ENCODE measurements at regions not wholly inside any gene's neighbourhood (a gene's known extent, or its start where the extent isn't known, plus 50 kb on each side); places are given as distances from the start of the nearest gene placed in this dataset.
"Not testable (repeated sequence)": the region's sequence is repeated elsewhere in the genome, so short reads cannot be mapped to it uniquely, and the experiment has no call there.

GRCh38 chr6:122886481-122886880 is 97.4 kb downstream of the SMPDL3A start:
- DNase-seq (ENCODE audit: low read depth, low spot score) = no peak
- Histone ChIP-seq H3K4me1 (ENCODE audit: control insufficient read depth, extremely low read depth, insufficient read depth, low read length) (no peaks in the 10 kb centered on the region), H3K36me3 (ENCODE audit: control insufficient read depth in 2 of 2, extremely low read depth in 1 of 2, insufficient read depth in 2 of 2, low read length in 2 of 2) (no peaks in the 10 kb centered on the region), H3K4me2 (ENCODE audit: control insufficient read depth, extremely low read depth, insufficient read depth, low read depth, low read length) (no peak overlapping the region), H3K9me3 (ENCODE audit: control insufficient read depth, low read depth, low read length) (no peaks in the 10 kb centered on the region), H3K79me2 (ENCODE audit: control insufficient read depth, insufficient read depth, low read length) (no peaks in the 10 kb centered on the region), H3K9ac (ENCODE audit: control insufficient read depth, extremely low read depth, insufficient read depth, low read length) (no peak overlapping the region), H3K4me3 (ENCODE audit: control insufficient read depth in 2 of 3, extremely low read depth in 1 of 3, insufficient read depth in 2 of 3, low read depth in 1 of 3, low read length in 3 of 3) (no peak overlapping the region), H3K9me1 (ENCODE audit: control insufficient read depth, extremely low read depth, insufficient read depth, low read length) (no peaks in the 10 kb centered on the region), H3K27me3 (ENCODE audit: control insufficient read depth, extremely low read depth, insufficient read depth, low read length) (no peaks in the 10 kb centered on the region), H2AFZ (ENCODE audit: control insufficient read depth, low read length) (no peak overlapping the region), H4K20me1 (ENCODE audit: control insufficient read depth, extremely low read depth, insufficient read depth, low read length) (no peaks in the 10 kb centered on the region), H3K27ac (ENCODE audit: control insufficient read depth, insufficient read depth, low read length) (no peak overlapping the region)
- TF ChIP-seq EZH2 (IDR thresholded peaks at IDR 0.05; ENCODE audit: low read length) = no peak
- TF ChIP-seq, protein P1, sequence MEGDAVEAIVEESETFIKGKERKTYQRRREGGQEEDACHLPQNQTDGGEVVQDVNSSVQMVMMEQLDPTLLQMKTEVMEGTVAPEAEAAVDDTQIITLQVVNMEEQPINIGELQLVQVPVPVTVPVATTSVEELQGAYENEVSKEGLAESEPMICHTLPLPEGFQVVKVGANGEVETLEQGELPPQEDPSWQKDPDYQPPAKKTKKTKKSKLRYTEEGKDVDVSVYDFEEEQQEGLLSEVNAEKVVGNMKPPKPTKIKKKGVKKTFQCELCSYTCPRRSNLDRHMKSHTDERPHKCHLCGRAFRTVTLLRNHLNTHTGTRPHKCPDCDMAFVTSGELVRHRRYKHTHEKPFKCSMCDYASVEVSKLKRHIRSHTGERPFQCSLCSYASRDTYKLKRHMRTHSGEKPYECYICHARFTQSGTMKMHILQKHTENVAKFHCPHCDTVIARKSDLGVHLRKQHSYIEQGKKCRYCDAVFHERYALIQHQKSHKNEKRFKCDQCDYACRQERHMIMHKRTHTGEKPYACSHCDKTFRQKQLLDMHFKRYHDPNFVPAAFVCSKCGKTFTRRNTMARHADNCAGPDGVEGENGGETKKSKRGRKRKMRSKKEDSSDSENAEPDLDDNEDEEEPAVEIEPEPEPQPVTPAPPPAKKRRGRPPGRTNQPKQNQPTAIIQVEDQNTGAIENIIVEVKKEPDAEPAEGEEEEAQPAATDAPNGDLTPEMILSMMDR (optimal IDR thresholded peaks at IDR 0.05 in 1 of 3, IDR thresholded peaks at IDR 0.05 in 1 of 3, conservative IDR thresholded peaks at IDR 0.05 in 1 of 3; ENCODE audit: extremely low read depth in 1 of 3, insufficient read depth in 2 of 3, low read length in 3 of 3) = no peak
- FAIRE-seq = no peak
- dilution Hi-C loops (cut with MboI; ENCODE audit: extremely low pct_ligation_motif_present, low sequenced_read_pairs) = no loop called here

DNA sequence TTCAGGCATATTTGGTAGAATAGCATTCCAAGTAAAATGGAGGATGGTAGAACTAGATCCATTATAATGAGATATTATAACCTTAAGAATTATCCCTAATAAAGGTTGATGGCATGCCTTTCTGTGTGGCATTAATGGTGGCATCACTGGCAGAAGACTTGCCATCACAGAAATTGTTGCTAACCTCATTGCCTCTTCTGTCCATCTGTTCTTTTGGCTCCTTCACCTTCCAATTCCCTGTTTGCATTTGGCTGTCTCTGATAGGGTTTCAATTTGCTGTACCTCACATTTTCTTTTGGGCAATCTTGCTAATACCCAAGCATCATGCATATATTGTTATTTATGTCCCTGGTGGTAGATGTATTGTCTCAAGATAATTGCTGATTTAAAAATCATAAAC is 98.9 kb downstream of the SMPDL3A start:
- Histone ChIP-seq H3K4me2 (ENCODE audit: control insufficient read depth, extremely low read depth, insufficient read depth, low read depth, low read length) (no peak overlapping the region), H3K9me3 (ENCODE audit: control insufficient read depth, low read depth, low read length) (no peaks in the 10 kb centered on the region), H3K4me1 (ENCODE audit: control insufficient read depth, extremely low read depth, insufficient read depth, low read length) (no peaks in the 10 kb centered on the region), H3K27me3 (ENCODE audit: control insufficient read depth, extremely low read depth, insufficient read depth, low read length) (no peaks in the 10 kb centered on the region), H3K27ac (ENCODE audit: control insufficient read depth, insufficient read depth, low read length) (no peak overlapping the region), H3K79me2 (ENCODE audit: control insufficient read depth, insufficient read depth, low read length) (no peaks in the 10 kb centered on the region), H4K20me1 (ENCODE audit: control insufficient read depth, extremely low read depth, insufficient read depth, low read length) (no peaks in the 10 kb centered on the region), H3K9ac (ENCODE audit: control insufficient read depth, extremely low read depth, insufficient read depth, low read length) (no peak overlapping the region), H3K9me1 (ENCODE audit: control insufficient read depth, extremely low read depth, insufficient read depth, low read length) (no peaks in the 10 kb centered on the region), H2AFZ (ENCODE audit: control insufficient read depth, low read length) (no peak overlapping the region), H3K36me3 (ENCODE audit: control insufficient read depth in 2 of 2, extremely low read depth in 1 of 2, insufficient read depth in 2 of 2, low read length in 2 of 2) (no peaks in the 10 kb centered on the region), H3K4me3 (ENCODE audit: control insufficient read depth in 2 of 3, extremely low read depth in 1 of 3, insufficient read depth in 2 of 3, low read depth in 1 of 3, low read length in 3 of 3) (no peak overlapping the region)
- dilution Hi-C loops (cut with MboI; ENCODE audit: extremely low pct_ligation_motif_present, low sequenced_read_pairs) = no loop called here
- no peak for DNase-seq (ENCODE audit: low read depth, low spot score)
- TF ChIP-seq, protein P1 (optimal IDR thresholded peaks at IDR 0.05 in 1 of 3, IDR thresholded peaks at IDR 0.05 in 1 of 3, conservative IDR thresholded peaks at IDR 0.05 in 1 of 3; ENCODE audit: extremely low read depth in 1 of 3, insufficient read depth in 2 of 3, low read length in 3 of 3) = no peak
- TF ChIP-seq EZH2 (IDR thresholded peaks at IDR 0.05; ENCODE audit: low read length) = no peak
- no peak for FAIRE-seq

DNA sequence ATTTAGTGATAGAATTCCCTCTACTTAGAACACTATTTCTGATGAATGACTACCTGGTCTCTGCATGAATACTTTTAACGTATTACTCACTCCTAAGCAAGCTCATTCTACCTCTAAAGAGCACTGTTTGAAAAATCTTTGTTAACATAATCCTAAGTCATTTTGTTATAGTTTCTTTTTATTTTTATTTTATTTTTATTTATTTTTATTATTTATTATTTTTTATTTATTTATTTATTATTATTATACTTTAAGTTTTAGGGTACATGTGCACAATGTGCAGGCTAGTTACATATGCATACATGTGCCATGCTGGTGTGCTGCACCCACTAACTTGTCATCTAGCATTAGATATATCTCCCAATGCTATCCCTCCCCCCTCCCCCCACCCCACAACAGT is 99.6 kb downstream of the SMPDL3A start:
- H3K4me3 ChIP-seq (ENCODE audit: control insufficient read depth in 2 of 3, extremely low read depth in 1 of 3, insufficient read depth in 2 of 3, low read depth in 1 of 3, low read length in 3 of 3); H4K20me1 ChIP-seq (ENCODE audit: control insufficient read depth, extremely low read depth, insufficient read depth, low read length); H3K9ac ChIP-seq (ENCODE audit: control insufficient read depth, extremely low read depth, insufficient read depth, low read length); H3K4me1 ChIP-seq (ENCODE audit: control insufficient read depth, extremely low read depth, insufficient read depth, low read length); H3K27ac ChIP-seq (ENCODE audit: control insufficient read depth, insufficient read depth, low read length); H3K36me3 ChIP-seq (ENCODE audit: control insufficient read depth in 2 of 2, extremely low read depth in 1 of 2, insufficient read depth in 2 of 2, low read length in 2 of 2); H3K9me1 ChIP-seq (ENCODE audit: control insufficient read depth, extremely low read depth, insufficient read depth, low read length); H3K27me3 ChIP-seq (ENCODE audit: control insufficient read depth, extremely low read depth, insufficient read depth, low read length); FAIRE-seq; H3K79me2 ChIP-seq (ENCODE audit: control insufficient read depth, insufficient read depth, low read length); H3K9me3 ChIP-seq (ENCODE audit: control insufficient read depth, low read depth, low read length); H2AFZ ChIP-seq (ENCODE audit: control insufficient read depth, low read length); H3K4me2 ChIP-seq (ENCODE audit: control insufficient read depth, extremely low read depth, insufficient read depth, low read depth, low read length); DNase-seq (ENCODE audit: low read depth, low spot score); dilution Hi-C loops (cut with MboI; ENCODE audit: extremely low pct_ligation_motif_present, low sequenced_read_pairs): not testable (repeated sequence)

Measured in keratinocyte (primary cell).